GM18508 (cell line): ENCODE measurements at regions not wholly inside any gene's neighbourhood (a gene's known extent, or its start where the extent isn't known, plus 50 kb on each side); places are given as distances from the start of the nearest gene placed in this dataset.

Source experiments
- ATAC-seq: cut with Tn5 transposase; IDR thresholded peaks from one replicate; pipeline ENCODE4 v1.9.1; 2021; ENCODE audit warnings: moderate number of reproducible peaks; ENCODE audit not compliant: insufficient read depth, unreplicated experiment

DNA sequence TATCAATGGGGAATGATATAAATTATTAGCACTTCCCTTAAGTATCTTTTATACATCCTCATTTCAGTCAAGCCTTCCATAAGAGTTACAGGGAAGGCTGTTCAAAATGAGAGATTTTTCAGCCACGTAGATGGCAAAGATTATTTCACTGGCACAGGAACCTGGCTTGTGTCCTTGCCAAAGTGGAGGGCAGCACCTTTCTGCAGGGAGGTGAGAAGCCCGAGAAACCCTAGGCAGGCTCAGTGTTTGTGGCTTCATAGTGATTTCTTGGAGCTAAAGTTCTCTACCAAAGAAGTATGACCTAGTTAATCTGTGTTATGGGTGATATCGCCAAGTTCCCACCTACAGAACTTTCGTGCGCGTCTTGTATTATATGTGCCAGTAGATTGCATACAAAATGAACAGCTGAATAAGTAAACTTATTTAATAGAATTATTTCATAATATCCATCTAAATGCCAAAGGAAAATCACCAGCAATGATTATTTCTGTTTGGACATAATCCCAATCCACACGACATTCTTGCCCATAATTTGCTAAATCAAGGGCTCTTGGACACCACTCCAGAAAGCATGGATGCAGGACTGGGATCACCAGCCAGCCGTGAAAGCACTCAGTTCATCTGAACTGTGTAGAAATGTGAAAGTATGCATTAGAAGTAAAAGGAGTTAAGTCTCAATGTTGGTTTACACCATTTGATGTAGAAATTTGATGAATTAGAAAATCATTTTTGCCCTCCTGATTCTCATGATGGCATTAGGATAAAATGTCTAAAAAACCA lies 150.4 kb upstream of the RNF32 start:
- no peak for ATAC-seq

- no peak for ATAC-seq
Measured at GRCh38 chr7:156487811-156488533, 152.6 kb upstream of the RNF32 start.

- ATAC-seq = no peak
Measured at GRCh38 chr7:156480671-156481070, 159.9 kb upstream of the RNF32 start.

GRCh38 chr7:156479596-156479995 lies 161.0 kb upstream of the RNF32 start:
- ATAC-seq = no peak

DNA sequence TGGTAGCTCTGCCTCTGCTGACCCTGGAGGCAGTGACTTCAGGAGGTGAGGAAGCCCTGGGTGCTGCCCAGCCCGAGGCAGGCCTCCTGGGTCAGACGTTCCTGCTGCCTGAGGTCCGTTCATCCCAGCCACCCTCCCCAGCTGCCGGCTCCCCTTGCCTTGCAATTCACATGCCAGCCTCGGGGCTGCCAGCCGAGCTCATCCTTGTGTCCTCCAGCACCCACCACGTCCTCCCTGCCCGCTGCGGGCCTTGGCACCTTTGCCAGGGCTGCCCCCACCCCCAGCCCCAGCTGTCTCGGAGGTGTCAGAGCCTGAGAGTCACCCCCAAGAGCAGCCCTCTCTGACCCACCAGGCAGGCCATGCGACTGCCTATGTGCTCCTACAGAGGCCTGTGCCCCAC lies 162.1 kb upstream of the RNF32 start:
- ATAC-seq = no peak

DNA sequence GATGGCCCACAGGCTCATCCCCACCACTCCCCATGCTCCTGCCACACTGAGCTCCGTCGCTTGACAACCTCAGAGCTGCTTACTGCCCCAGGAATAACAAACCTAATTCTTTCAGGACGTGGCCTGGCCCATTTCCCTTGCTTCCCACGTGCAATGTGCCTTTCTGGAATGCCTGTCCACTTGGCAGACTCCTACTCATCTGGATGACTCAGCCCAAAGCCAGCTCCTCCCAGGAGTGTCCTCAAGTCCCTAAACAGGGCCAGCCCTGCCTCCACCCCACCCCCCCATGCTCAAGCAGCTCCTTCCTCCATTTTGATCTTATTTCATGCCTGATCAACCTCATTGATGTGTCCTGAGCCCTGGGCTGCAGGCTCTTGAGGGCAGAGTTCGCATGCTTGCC lies 164.9 kb upstream of the RNF32 start:
- no peak for ATAC-seq

GRCh38 chr7:156475179-156475578 lies 165.4 kb upstream of the RNF32 start:
- ATAC-seq = no peak

- no peak for ATAC-seq
Measured at GRCh38 chr7:156474241-156474743, 166.3 kb upstream of the RNF32 start.

DNA sequence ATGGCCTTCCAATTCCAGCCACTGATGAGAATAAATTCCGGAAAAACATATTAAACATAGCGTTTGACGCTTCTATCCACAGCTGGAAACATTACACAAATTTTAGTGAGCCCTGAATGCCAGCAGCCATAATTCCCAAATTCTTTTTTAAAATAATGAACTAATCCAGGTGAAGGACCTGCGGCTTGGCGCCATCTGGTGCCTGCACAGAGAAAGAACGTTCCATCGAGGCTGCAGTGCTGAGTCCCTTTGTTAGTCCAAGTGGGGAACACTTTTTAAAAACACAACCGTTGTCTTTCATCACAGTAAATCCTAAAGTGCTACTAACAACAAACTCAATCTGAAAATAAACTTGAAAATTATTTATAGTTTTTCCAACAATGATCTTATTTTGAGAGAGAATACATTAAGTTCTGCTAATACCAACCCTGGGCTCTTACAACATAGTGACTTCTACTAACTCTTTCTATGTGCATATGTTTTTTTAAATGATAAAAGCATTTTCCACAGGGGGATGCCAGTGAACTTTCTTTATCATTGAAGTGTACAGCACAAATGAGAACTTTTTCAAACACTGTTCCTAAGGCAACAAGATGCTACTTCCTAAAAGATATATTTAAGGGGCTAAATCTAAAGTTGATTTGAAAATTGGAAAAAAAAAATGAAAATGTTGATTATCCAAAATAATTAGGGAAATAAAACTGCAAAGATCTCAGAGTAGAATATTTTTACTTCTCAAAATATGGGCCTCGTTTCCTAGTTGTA lies 166.9 kb upstream of the RNF32 start:
- no peak for ATAC-seq

DNA sequence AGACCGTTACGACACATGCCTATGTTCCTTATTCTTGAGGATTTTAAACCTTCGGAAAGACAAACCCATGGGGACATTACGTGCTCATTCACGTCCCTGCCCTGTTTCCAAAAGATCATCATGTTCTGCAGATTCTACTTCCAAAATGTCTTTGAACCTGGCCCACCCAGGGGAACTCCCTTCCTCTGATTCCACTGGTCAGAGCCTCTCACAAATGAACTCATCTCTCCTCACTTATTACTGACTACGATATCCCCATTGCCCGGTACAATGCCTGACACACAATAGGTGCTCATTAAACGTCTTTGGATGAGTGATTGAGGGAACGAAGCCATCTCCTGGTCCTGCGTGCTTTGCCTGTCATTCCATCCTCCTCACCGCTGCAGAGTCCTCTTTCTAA lies 168.3 kb upstream of the RNF32 start:
- ATAC-seq = no peak

GRCh38 chr7:156470399-156471320 lies 169.9 kb upstream of the RNF32 start:
- ATAC-seq = no peak

- ATAC-seq = no peak
Measured at GRCh38 chr7:156466955-156467625, 173.5 kb upstream of the RNF32 start.

DNA sequence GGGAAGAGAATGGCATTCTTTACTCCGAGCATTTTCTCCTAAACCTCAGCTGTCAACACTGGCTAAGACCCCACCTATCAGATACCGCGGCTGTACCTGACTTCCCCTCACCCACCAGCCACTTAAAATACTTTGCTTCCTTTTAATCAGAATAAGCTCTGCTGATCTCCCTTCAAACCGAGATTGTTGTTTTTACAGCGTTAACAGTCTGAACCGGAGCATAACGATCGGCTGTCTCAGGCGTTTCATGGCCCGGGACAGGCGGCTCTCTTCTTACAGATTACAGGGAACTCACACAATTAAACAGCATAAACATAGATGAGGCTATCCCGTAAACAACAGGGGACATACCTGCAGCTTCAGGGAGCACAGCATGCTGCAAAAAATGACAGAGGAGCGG lies 174.3 kb upstream of the RNF32 start:
- ATAC-seq = no peak

DNA sequence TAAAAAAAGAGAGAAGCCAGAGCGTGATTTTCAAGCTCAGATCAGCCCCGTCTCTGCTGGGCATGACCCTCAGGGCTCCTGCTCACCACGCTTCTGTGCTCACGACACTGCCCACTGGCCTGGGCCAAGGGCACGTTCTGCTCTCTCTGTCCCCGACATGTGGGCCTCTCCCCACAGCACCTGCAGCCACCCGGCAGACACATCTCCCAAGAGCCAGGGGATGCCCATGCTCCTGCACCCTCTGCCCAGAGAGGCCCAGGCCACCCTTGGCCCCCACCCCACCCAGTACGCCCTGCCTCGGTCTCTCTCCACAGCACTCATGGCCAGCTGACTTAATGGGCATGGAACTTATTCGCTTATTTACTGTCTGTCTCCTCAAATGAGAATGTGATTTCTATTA lies 175.4 kb upstream of the RNF32 start:
- ATAC-seq = no peak

- no peak for ATAC-seq
Measured at GRCh38 chr7:156464339-156464738, 176.2 kb upstream of the RNF32 start.

- ATAC-seq = no peak
Measured at GRCh38 chr7:156463280-156463679, 177.3 kb upstream of the RNF32 start.

DNA sequence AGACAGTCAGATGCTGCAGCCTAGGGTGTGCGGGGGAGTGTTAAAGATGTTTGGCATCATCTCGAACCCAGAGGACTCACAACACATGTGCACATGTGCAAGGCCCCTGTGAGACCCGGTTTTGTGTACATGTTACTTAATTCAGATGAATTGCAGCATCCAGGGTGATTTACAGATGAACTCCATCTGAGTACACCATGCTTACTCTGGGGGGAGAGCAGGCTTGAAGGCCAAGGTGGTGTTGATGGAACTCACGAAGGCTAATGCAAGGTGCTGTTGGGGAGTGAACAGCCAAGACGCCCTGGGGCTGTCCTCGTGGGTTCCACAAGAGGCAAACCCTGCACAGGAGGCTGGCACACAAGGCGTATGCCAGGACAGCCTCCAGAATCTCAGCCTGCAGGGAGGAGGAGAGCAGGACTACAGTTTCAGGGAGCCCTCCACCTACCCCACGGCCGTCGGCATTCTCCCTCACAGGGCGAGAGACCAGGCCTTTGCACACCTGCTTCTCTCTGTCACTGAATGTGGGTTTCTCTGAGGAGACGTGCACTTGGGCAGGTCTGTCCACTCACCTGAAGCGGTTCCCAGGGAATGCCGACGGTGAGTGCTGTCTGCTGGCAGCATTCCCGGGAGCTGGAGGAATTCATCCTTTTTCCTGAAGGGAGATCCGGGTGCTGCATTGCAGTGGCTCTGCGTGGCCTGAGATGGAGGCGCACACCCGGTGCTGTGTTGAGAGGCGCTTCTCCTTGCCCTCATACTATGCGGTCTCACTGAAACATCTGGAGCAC lies 178.5 kb upstream of the RNF32 start:
- ATAC-seq = no peak

DNA sequence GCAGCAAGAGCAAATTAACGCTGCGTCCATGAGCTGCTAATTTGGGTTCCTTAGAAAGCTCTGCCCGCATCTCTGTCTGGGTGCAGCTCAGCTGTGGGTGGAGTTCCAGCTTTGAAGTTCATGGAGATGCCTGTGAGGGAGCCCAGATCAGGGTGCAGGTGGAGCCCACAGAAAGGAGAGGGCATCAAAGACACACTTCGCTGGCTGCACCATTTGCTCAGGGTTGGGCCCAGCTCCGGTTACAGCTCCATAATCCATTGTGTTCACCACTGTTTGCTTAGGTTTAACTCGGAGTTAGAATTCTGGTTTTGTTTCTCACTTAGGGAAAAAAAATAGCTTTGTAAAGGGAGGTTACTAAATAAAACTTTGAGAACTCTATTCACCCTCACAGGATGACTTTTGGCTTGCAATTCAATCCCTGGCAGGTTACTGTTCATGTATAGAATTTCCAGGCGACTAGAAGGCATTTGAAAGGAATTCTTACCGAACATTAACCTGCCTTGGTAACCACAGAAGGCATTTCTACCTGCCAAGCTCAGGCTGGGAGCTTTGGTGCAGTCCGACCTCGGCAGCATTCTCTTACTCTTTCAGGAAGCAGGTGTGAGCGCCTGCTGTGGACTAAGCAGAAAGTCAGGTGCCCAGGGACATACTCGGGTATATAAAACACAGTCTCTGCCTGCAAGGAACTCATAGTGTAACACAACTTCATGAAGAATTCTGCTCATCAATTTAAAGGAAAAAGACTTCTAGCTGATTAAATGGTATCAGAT lies 179.5 kb upstream of the RNF32 start:
- no peak for ATAC-seq
